ENCODE measurements at regions not wholly inside any gene's neighbourhood (a gene's known extent, or its start where the extent isn't known, plus 50 kb on each side); places are given as distances from the start of the nearest gene placed in this dataset.

DNA sequence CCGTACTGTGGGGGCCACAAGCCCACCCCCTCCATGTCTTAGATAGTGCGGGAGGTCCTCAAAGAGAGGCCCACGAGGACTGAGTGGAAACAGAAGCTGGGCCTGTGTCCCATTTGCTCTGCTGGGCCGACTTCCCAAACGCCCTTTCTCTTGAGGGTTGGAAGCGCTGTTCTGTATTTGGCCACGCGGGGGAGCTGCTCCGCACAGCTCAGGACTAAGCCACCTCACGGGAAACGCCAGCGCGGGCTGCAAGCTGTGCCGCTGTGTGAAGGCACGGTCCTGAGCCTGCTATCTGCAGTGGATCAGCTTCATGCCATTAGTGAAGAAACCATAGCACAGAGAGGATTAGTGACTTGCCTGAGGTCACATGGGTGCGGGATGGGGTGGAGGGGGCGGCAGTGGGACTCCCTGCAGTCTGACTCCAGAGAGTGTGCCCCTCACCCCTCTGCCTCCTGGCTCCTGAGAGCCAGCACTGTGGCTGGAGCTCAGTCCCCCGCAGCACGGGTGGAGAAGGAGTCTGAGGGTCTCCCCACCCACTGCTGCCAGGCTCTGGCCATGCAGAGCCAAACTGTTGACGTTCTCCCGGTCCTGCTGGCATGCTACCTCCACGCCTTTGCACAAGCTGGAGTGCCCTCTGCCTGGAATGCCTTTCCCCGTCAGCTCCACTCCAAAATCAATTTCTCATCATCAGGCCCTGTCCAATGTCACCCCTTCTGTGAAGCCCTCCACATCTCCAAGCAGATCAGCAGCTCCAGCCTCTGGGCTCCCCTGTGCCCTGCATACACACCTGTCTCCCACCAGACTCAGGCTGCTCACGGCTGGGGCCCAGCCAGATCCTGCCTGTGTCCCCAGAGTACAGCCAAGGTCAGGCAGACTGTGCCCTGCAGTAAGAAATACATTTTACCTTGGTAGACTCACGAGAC, 51.5 kb upstream of the LRRC32 start:
- TF ChIP-seq EP300 (IDR thresholded peaks at IDR 0.05) = no peak
- TF ChIP-seq, protein P1, sequence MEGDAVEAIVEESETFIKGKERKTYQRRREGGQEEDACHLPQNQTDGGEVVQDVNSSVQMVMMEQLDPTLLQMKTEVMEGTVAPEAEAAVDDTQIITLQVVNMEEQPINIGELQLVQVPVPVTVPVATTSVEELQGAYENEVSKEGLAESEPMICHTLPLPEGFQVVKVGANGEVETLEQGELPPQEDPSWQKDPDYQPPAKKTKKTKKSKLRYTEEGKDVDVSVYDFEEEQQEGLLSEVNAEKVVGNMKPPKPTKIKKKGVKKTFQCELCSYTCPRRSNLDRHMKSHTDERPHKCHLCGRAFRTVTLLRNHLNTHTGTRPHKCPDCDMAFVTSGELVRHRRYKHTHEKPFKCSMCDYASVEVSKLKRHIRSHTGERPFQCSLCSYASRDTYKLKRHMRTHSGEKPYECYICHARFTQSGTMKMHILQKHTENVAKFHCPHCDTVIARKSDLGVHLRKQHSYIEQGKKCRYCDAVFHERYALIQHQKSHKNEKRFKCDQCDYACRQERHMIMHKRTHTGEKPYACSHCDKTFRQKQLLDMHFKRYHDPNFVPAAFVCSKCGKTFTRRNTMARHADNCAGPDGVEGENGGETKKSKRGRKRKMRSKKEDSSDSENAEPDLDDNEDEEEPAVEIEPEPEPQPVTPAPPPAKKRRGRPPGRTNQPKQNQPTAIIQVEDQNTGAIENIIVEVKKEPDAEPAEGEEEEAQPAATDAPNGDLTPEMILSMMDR (IDR thresholded peaks at IDR 0.05) = peak; percentile 81 to 97 (median 84)
- TF ChIP-seq POLR2A (IDR thresholded peaks at IDR 0.05; ENCODE audit: low read depth) = no peak
- TF ChIP-seq POLR2AphosphoS5 (IDR thresholded peaks at IDR 0.05) = peak in 1 of 2 donors; percentile 43
- 20% methylated on average over 23 of the region's 25 CpGs for WGBS
- peak overlapping the region in 3 of 4 donors; percentile 17 to 29 (median 24) for H3K4me3 ChIP-seq

DNA sequence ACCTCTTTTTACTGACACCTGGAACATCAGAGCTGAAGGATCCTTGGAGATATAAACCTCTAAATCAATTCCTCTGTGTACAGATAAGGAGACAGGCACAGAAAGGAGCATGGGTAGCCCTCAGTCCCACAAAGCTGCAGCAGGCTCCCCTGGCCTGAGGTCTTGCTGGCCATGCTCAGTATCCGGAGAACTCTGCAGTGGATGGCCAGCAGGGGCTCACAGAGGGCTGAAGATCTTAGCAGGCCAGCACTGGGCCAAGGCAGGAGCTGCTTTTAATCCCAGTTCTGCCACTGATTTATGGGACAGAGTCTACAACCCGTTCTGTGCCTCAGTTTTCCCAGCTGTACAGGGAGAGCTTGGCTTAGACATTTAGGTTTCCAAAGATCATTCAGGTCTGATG, 52.6 kb upstream of the LRRC32 start:
- 63% methylated on average over 2 of the region's 2 CpGs for WGBS
- no peak for DNase-seq (ENCODE audit: extremely low spot score)
- TF ChIP-seq POLR2AphosphoS5 (IDR thresholded peaks at IDR 0.05) (no peak), EP300 (IDR thresholded peaks at IDR 0.05) (no peak), POLR2A (IDR thresholded peaks at IDR 0.05; ENCODE audit: low read depth) (no peak)
- TF ChIP-seq, protein P1 (IDR thresholded peaks at IDR 0.05) = no peak
- Histone ChIP-seq H3K9me3 (no peaks in the 10 kb centered on the region), H3K36me3 (no peaks in the 10 kb centered on the region), H3K27ac (replicated peaks in 1 of 4) (no peak overlapping the region), H3K4me3 (no peak overlapping the region), H3K4me1 (peaks cover 7 to 12% (median 10%) of the 10 kb centered on the region in 4 donors), H3K27me3 (peaks cover 0 to 28% (median 0%) of the 10 kb centered on the region in 4 donors)
- intact Hi-C loops (cut with DNase I) = no loop called here

More for the DNA sequence above, 51.5 kb upstream of the LRRC32 start:
- H3K9me3 ChIP-seq = no peaks in the 10 kb centered on the region
- peak; percentile 97 for DNase-seq (ENCODE audit: extremely low spot score)
- no peaks in the 10 kb centered on the region for H3K36me3 ChIP-seq
- H3K27me3 ChIP-seq = peaks cover 0 to 28% (median 0%) of the 10 kb centered on the region in 4 donors
- H3K4me1 ChIP-seq = peaks cover 7 to 12% (median 10%) of the 10 kb centered on the region in 4 donors
- no peak overlapping the region for H3K27ac ChIP-seq (replicated peaks in 1 of 4)
- intact Hi-C loops (cut with DNase I) = no loop called here

DNA sequence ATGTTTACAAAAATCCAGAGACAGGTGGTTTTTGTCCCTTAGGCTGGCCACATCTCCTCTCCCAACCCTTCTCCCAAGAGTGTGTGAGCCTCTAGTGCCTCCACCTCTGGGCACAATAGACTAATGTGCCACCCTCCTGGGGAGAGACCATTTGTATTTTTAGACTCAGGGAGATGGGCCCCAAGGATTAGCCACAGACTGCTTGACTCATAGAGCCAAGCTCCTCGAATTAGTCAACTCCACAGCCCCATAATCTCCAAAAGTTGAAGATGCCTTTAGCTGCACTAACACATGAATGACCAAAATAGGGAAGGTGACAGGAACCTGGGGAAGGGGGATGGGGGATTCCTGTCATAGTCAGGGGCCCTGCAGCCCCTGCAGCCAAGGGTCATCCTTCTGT, 53.0 kb upstream of the LRRC32 start:
- no peak for TF ChIP-seq POLR2A (IDR thresholded peaks at IDR 0.05; ENCODE audit: low read depth)
- TF ChIP-seq, protein P1 (IDR thresholded peaks at IDR 0.05) = no peak
- TF ChIP-seq POLR2AphosphoS5 (IDR thresholded peaks at IDR 0.05) = no peak
- no peak for TF ChIP-seq EP300 (IDR thresholded peaks at IDR 0.05)
- peaks cover 7 to 12% (median 10%) of the 10 kb centered on the region in 4 donors for H3K4me1 ChIP-seq
- intact Hi-C loops (cut with DNase I) = no loop called here
- DNase-seq (ENCODE audit: extremely low spot score) = no peak
- H3K27me3 ChIP-seq = peaks cover 0 to 28% (median 0%) of the 10 kb centered on the region in 4 donors
- no peaks in the 10 kb centered on the region for H3K9me3 ChIP-seq
- no peak overlapping the region for H3K27ac ChIP-seq (replicated peaks in 1 of 4)
- no peaks in the 10 kb centered on the region for H3K36me3 ChIP-seq
- no peak overlapping the region for H3K4me3 ChIP-seq
- WGBS = no CpG with 5 or more reads among the region's 1 CpG

DNA sequence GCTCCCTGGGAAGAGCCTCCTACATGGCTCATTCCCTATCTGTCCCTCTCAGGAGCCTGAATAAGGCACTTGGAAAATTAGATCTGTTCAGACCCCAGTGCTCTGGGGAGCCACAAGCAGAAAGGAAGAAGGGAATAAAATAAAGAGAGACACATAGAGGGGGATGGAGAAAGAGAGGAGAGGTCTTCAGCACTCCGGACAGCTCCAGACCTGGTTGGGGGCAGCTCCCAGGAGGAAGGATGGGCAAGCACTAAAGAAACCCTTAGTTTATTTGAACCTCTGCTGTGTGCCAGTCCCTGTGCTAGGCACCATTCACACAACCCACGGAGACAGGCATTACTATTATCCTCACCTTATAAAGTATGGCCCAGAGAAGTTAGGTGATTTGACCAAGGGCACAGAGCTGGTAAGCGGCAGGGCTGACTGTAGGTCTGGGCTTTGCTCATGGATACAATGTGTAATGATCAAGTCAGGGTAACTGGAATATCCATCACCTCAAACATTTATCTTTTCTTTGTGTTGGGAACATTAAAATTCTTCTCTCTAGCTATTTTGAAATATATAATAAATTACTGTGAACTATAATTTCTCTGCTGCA, 53.7 kb upstream of the LRRC32 start:
- Histone ChIP-seq H3K27ac (replicated peaks in 1 of 4) (no peak overlapping the region), H3K9me3 (no peaks in the 10 kb centered on the region), H3K4me1 (peaks cover 7 to 12% (median 10%) of the 10 kb centered on the region in 4 donors), H3K4me3 (no peak overlapping the region), H3K27me3 (peaks cover 0 to 28% (median 0%) of the 10 kb centered on the region in 4 donors), H3K36me3 (no peaks in the 10 kb centered on the region)
- WGBS = 48% methylated on average over 3 of the region's 3 CpGs
- intact Hi-C loops (cut with DNase I) = no loop called here
- no peak for TF ChIP-seq EP300 (IDR thresholded peaks at IDR 0.05)
- no peak for TF ChIP-seq POLR2A (IDR thresholded peaks at IDR 0.05; ENCODE audit: low read depth)
- no peak for TF ChIP-seq POLR2AphosphoS5 (IDR thresholded peaks at IDR 0.05)
- TF ChIP-seq, protein P1 (IDR thresholded peaks at IDR 0.05) = no peak
- no peak for DNase-seq (ENCODE audit: extremely low spot score)

Data from esophagus muscularis mucosa (tissue), 4 donors.